Peyer's patch (tissue), 4 donors: ENCODE measurements at regions not wholly inside any gene's neighbourhood (a gene's known extent, or its start where the extent isn't known, plus 50 kb on each side); places are given as distances from the start of the nearest gene placed in this dataset.
"Not testable (repeated sequence)": the region's sequence is repeated elsewhere in the genome, so short reads cannot be mapped to it uniquely, and the experiment has no call there.

Source experiments
- DNase-seq, 3 donors: peaks; one replicate each; pipeline ENCODE4 v3.0.0-alpha.2; 2017 to 2019
- H3K27ac ChIP-seq, 4 donors: fragments of 200-600 bp; sonication (generic); one replicate each; pipeline ENCODE4 v1.5.1; 2016 to 2019
- H3K27me3 ChIP-seq, 2 donors: fragments of 200-600 bp; sonication (generic); one replicate each; pipeline ENCODE4 v1.5.1; 2019
- H3K36me3 ChIP-seq, 3 donors: fragments of 200-600 bp; sonication (generic); one replicate each; pipeline ENCODE4 v1.5.1; 2016 to 2019
- H3K4me1 ChIP-seq, 4 donors: fragments of 200-600 bp; sonication (generic); one replicate each; pipeline ENCODE4 v1.5.1; 2016 to 2019
- H3K4me3 ChIP-seq, 4 donors: fragments of 200-600 bp; sonication (generic); 1 replicate in 3 of 4; 2 replicates in 1 of 4; pipeline ENCODE4 v1.5.1; 2016 to 2019; ENCODE audit warnings: mild to moderate bottlenecking in 1 of 4
- H3K9me3 ChIP-seq, 4 donors: fragments of 200-600 bp; sonication (generic); one replicate each; pipeline ENCODE4 v1.5.1; 2016 to 2019; ENCODE audit warnings: mild to moderate bottlenecking in 1 of 4
- POLR2A ChIP-seq, 2 donors: fragments of 450-650 bp; IDR thresholded peaks; one replicate each; pipeline ENCODE4 v1.5.1; 2017; ENCODE audit warnings: antibody characterized with exemption in 2 of 2, mild to moderate bottlenecking in 2 of 2, moderate library complexity in 2 of 2
- TF ChIP-seq, protein P1 (sequence below), 6 experiments: fragments of 450-650 bp in 4 of 6; fragments of 200-600 bp in 2 of 6; sonication (generic) in 1 of 6; IDR thresholded peaks; one replicate each; pipeline ENCODE4 v1.5.1; 2017 to 2019; ENCODE audit warnings: antibody characterized with exemption in 6 of 6, mild to moderate bottlenecking in 3 of 6, moderate library complexity in 1 of 6

DNA sequence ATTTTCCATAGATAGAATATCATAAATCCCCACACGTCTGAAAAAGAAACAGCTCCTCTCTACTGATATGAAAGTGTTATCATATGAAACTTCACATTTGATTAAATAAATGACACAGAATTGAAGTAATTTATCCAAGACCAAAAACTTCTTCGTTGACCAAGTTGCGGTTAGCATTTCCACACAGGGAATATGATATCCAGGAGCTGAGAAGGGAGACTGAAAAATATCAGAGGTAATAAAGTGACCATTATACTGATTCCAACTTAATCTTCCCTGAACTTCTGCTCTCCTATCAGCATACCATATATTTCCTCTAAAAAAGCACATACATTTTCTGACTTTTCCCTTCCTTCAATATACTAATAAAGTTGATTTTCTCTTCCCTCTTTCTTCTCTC is 356.2 kb upstream of the CHST9 start:
- Histone ChIP-seq H3K36me3 (no peaks in the 10 kb centered on the region), H3K27ac (no peak overlapping the region), H3K9me3 (no peaks in the 10 kb centered on the region), H3K4me1 (no peaks in the 10 kb centered on the region), H3K4me3 (no peak overlapping the region), H3K27me3 (no peaks in the 10 kb centered on the region)
- no peak for TF ChIP-seq POLR2A (IDR thresholded peaks at IDR 0.05)
- TF ChIP-seq, protein P1, sequence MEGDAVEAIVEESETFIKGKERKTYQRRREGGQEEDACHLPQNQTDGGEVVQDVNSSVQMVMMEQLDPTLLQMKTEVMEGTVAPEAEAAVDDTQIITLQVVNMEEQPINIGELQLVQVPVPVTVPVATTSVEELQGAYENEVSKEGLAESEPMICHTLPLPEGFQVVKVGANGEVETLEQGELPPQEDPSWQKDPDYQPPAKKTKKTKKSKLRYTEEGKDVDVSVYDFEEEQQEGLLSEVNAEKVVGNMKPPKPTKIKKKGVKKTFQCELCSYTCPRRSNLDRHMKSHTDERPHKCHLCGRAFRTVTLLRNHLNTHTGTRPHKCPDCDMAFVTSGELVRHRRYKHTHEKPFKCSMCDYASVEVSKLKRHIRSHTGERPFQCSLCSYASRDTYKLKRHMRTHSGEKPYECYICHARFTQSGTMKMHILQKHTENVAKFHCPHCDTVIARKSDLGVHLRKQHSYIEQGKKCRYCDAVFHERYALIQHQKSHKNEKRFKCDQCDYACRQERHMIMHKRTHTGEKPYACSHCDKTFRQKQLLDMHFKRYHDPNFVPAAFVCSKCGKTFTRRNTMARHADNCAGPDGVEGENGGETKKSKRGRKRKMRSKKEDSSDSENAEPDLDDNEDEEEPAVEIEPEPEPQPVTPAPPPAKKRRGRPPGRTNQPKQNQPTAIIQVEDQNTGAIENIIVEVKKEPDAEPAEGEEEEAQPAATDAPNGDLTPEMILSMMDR (IDR thresholded peaks at IDR 0.05), result no peak
- DNase-seq, result no peak

DNA sequence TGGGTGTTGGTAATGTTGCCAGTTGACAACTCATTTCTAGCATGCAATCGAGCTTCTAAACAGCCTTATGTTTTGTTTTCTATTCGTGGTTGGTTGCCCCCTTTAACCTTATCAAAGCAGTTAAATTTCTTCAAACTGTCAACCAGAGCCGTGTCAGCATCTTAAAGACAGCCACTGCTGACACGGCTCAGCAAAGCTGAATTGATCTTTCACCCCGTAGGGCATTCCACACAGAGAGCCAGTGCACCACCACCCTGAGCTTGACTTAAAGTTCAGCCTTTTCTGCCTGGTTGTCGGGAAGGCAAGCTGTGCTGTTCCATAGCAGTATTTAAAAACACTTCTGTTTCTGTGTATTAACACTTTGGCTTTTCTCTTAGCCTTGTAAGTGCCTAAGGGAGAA is 355.0 kb upstream of the CHST9 start:
- Histone ChIP-seq H3K36me3 (no peaks in the 10 kb centered on the region), H3K9me3 (no peaks in the 10 kb centered on the region), H3K4me3 (no peak overlapping the region), H3K27me3 (no peaks in the 10 kb centered on the region), H3K27ac (no peak overlapping the region), H3K4me1 (no peaks in the 10 kb centered on the region)
- DNase-seq, result no peak
- TF ChIP-seq, protein P1 (IDR thresholded peaks at IDR 0.05), result no peak
- TF ChIP-seq POLR2A (IDR thresholded peaks at IDR 0.05), result no peak

DNA sequence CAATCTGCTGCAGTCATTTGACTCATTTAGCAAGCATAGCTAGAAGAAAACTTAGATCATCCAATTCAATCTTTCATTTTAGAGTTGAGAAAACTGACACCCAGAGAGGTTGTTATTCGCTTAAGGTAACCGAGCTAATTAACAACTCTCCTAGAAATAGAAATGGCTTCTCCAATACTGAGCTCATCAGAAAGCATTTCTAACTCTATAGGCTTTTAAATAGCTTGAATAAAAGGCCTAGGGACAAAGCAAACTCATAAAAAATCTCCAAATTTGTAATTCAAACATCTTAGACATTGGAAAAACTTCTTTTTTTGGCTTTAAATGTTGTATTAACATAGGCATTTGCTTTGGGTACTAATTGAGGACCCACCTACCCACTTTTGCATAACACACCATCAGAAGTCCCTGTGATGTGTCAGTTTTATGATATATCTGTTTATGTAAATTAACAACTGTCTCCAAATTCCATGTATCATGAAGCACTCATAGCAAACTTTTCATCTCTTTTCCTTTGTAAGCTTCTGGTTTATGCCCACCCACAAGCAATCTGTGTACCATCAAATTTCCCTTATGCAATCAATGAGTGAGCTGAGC is 343.9 kb upstream of the CHST9 start:
- DNase-seq, result no peak
- H3K9me3 ChIP-seq, result peaks cover 0 to 8% (median 0%) of the 10 kb centered on the region in 4 donors
- no peaks in the 10 kb centered on the region for H3K27me3 ChIP-seq
- TF ChIP-seq, protein P1 (IDR thresholded peaks at IDR 0.05), result no peak
- TF ChIP-seq POLR2A (IDR thresholded peaks at IDR 0.05), result no peak
- no peak overlapping the region for H3K4me3 ChIP-seq
- H3K36me3 ChIP-seq, result no peaks in the 10 kb centered on the region
- no peaks in the 10 kb centered on the region for H3K4me1 ChIP-seq
- no peak overlapping the region for H3K27ac ChIP-seq

DNA sequence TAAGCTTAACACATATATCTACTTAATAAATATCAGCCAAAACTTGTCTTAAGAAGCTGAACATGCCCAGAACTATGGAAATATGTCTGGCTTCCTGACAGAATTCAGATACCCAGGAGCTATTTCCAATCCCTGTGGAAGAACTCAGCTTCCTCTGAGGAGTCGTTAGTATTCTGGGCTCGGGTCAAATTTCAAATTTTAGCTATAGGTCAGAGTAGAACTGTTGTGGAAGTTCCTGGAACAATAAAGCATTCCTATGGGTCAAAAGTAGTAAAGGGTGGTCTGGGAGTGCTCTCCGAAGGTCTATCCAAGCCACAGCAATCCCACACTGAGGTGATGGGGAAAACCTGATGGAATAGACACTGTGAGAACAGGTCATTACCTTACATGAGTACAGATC is 342.7 kb upstream of the CHST9 start:
- TF ChIP-seq, protein P1 (IDR thresholded peaks at IDR 0.05), result no peak
- no peak for TF ChIP-seq POLR2A (IDR thresholded peaks at IDR 0.05)
- H3K9me3 ChIP-seq, result peaks cover 0 to 8% (median 0%) of the 10 kb centered on the region in 4 donors
- no peaks in the 10 kb centered on the region for H3K27me3 ChIP-seq
- H3K27ac ChIP-seq, result no peak overlapping the region
- H3K4me3 ChIP-seq, result no peak overlapping the region
- no peaks in the 10 kb centered on the region for H3K36me3 ChIP-seq
- DNase-seq, result no peak
- H3K4me1 ChIP-seq, result no peaks in the 10 kb centered on the region

DNA sequence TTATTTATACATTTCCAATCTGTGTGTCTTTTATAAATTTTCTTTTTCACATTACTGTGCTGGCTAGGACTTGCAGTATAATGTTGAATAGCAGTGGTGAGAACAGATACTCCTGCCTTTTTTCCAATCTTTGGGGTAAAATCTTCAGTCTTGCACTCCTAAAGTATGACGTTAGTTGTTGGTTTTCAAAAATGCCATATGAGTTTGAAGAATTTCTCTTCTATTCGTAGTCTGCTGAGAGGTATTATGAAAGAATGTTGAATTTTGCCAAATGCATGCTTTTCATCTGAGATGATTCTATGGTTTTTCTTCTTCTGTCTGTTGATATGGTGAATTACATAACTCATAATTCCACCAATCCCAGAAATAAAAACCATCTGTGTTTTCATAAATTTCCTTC is 335.3 kb upstream of the CHST9 start:
- no peaks in the 10 kb centered on the region for H3K9me3 ChIP-seq
- TF ChIP-seq, protein P1 (IDR thresholded peaks at IDR 0.05), result no peak
- TF ChIP-seq POLR2A (IDR thresholded peaks at IDR 0.05), result no peak
- no peaks in the 10 kb centered on the region for H3K27me3 ChIP-seq
- H3K4me1 ChIP-seq, result no peaks in the 10 kb centered on the region
- H3K36me3 ChIP-seq, result no peaks in the 10 kb centered on the region
- H3K27ac ChIP-seq, result no peak overlapping the region
- DNase-seq, result no peak
- H3K4me3 ChIP-seq, result no peak overlapping the region

DNA sequence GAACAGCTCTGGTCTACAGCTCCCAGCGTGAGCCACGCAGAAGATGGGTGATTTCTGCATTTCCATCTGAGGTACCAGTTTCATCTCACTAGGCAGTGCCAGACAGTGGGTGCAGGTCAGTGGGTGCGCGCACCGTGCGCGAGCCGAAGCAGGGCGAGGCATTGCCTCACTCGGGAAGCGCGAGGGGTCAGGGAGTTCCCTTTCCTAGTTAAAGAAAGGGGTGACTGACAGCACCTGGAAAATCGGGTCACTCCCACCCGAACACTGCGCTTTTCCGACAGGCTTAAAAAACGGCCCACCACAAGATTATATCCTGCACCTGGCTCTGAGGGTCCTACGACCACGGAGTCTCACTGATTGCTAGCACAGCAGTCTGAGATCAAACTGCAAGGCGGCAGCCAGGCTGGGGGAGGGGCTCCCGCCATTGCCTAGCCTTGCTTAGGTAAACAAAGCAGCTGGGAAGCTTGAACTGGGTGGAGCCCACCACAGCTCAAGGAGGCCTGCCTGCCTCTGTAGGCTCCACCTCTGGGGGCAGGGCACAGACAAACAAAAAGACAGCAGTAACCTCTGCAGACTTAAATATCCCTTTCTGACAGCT is 325.0 kb upstream of the CHST9 start:
- H3K4me1 ChIP-seq, H3K27me3 ChIP-seq, H3K36me3 ChIP-seq, H3K27ac ChIP-seq, DNase-seq, H3K9me3 ChIP-seq: not testable (repeated sequence)
- peak overlapping the region in 1 of 4 donors; percentile 2 for H3K4me3 ChIP-seq
